ENCODE measurements at regions not wholly inside any gene's neighbourhood (a gene's known extent, or its start where the extent isn't known, plus 50 kb on each side); places are given as distances from the start of the nearest gene placed in this dataset.

- no peak for DNase-seq (ENCODE audit: low read depth in 4 of 4, low spot score in 3 of 4)
Observed at GRCh38 chr10:31647861-31648260, 280.8 kb downstream of the ARHGAP12 start.

GRCh38 chr10:31646519-31646918 is 282.1 kb downstream of the ARHGAP12 start:
- DNase-seq (ENCODE audit: low read depth in 4 of 4, low spot score in 3 of 4), result no peak

- no peak for DNase-seq (ENCODE audit: low read depth in 4 of 4, low spot score in 3 of 4)
Observed at GRCh38 chr10:31645786-31646185, 282.8 kb downstream of the ARHGAP12 start.

- DNase-seq (ENCODE audit: low read depth in 4 of 4, low spot score in 3 of 4), result no peak
Observed at GRCh38 chr10:31644931-31645633, 283.5 kb downstream of the ARHGAP12 start.

GRCh38 chr10:31642281-31642680 is 286.4 kb downstream of the ARHGAP12 start:
- DNase-seq (ENCODE audit: low read depth in 4 of 4, low spot score in 3 of 4), result no peak

GRCh38 chr10:31635415-31636065 is 293.1 kb downstream of the ARHGAP12 start:
- DNase-seq (ENCODE audit: low read depth in 4 of 4, low spot score in 3 of 4), result no peak

- no peak for DNase-seq (ENCODE audit: low read depth in 4 of 4, low spot score in 3 of 4)
Observed at GRCh38 chr10:31635009-31635408, 293.6 kb downstream of the ARHGAP12 start.

- DNase-seq (ENCODE audit: low read depth in 4 of 4, low spot score in 3 of 4), result no peak
Observed at GRCh38 chr10:31630861-31631567, 297.6 kb downstream of the ARHGAP12 start.

- no peak for DNase-seq (ENCODE audit: low read depth in 4 of 4, low spot score in 3 of 4)
Observed at GRCh38 chr10:31625566-31625965, 303.1 kb downstream of the ARHGAP12 start.

GRCh38 chr10:31624611-31625010 is 304.0 kb downstream of the ARHGAP12 start:
- DNase-seq (ENCODE audit: low read depth in 4 of 4, low spot score in 3 of 4), result no peak

GRCh38 chr10:31623947-31624346 is 304.7 kb downstream of the ARHGAP12 start:
- no peak for DNase-seq (ENCODE audit: low read depth in 4 of 4, low spot score in 3 of 4)

GRCh38 chr10:31623466-31623865 is 304.4 kb downstream of the ZEB1 start:
- DNase-seq (ENCODE audit: low read depth in 4 of 4, low spot score in 3 of 4), result no peak

- DNase-seq (ENCODE audit: low read depth in 4 of 4, low spot score in 3 of 4), result no peak
Observed at GRCh38 chr10:31622978-31623377, 304.0 kb downstream of the ZEB1 start.

GRCh38 chr10:31621733-31622132 is 302.7 kb downstream of the ZEB1 start:
- DNase-seq (ENCODE audit: low read depth in 4 of 4, low spot score in 3 of 4), result no peak

GRCh38 chr10:31620226-31621151 is 301.5 kb downstream of the ZEB1 start:
- DNase-seq (ENCODE audit: low read depth in 4 of 4, low spot score in 3 of 4), result no peak

GRCh38 chr10:31619531-31620061 is 300.6 kb downstream of the ZEB1 start:
- DNase-seq (ENCODE audit: low read depth in 4 of 4, low spot score in 3 of 4), result no peak

- DNase-seq (ENCODE audit: low read depth in 4 of 4, low spot score in 3 of 4), result no peak
Observed at GRCh38 chr10:31618541-31619291, 299.7 kb downstream of the ZEB1 start.

- DNase-seq (ENCODE audit: low read depth in 4 of 4, low spot score in 3 of 4), result no peak
Observed at GRCh38 chr10:31617757-31618156, 298.7 kb downstream of the ZEB1 start.

GRCh38 chr10:31617133-31617532 is 298.1 kb downstream of the ZEB1 start:
- no peak for DNase-seq (ENCODE audit: low read depth in 4 of 4, low spot score in 3 of 4)

- DNase-seq (ENCODE audit: low read depth in 4 of 4, low spot score in 3 of 4), result no peak
Observed at GRCh38 chr10:31615129-31615528, 296.1 kb downstream of the ZEB1 start.

All from right renal pelvis (tissue), 4 donors.